ENCODE measurements at regions not wholly inside any gene's neighbourhood (a gene's known extent, or its start where the extent isn't known, plus 50 kb on each side); places are given as distances from the start of the nearest gene placed in this dataset.

DNA sequence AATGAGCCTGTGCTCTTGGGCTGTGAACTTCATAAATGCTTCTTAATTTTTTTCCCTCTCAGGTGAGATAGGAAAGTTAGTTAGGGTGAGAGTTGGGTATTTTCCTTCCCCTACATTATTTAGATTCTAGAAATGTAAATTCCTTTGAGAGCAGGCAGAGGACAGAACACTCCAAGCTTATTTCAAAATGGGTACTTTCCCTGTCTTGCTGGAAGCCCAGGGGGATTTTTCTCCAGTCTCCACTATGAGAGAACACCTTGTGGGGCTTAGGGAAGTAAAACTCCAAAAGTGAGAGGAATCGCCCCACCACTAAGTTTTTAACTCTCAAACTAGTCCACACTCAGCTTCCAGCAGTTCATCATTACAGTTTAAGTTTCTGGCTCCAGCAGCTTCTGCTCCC lies 253.2 kb upstream of the CTAGE1 start:
- TF ChIP-seq, protein P1, sequence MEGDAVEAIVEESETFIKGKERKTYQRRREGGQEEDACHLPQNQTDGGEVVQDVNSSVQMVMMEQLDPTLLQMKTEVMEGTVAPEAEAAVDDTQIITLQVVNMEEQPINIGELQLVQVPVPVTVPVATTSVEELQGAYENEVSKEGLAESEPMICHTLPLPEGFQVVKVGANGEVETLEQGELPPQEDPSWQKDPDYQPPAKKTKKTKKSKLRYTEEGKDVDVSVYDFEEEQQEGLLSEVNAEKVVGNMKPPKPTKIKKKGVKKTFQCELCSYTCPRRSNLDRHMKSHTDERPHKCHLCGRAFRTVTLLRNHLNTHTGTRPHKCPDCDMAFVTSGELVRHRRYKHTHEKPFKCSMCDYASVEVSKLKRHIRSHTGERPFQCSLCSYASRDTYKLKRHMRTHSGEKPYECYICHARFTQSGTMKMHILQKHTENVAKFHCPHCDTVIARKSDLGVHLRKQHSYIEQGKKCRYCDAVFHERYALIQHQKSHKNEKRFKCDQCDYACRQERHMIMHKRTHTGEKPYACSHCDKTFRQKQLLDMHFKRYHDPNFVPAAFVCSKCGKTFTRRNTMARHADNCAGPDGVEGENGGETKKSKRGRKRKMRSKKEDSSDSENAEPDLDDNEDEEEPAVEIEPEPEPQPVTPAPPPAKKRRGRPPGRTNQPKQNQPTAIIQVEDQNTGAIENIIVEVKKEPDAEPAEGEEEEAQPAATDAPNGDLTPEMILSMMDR (conservative IDR thresholded peaks at IDR 0.05): no peak
- H3K4me3 Mint-ChIP-seq: no peak overlapping the region
- H3K9me3 Mint-ChIP-seq: peaks cover 10% of the 10 kb centered on the region
- peaks cover 14% of the 10 kb centered on the region for H3K4me1 Mint-ChIP-seq (ENCODE audit: unreplicated experiment)
- peaks cover 12% of the 10 kb centered on the region for H3K27me3 Mint-ChIP-seq
- H3K36me3 Mint-ChIP-seq: no peaks in the 10 kb centered on the region
- H3K27ac Mint-ChIP-seq: no peak overlapping the region
- DNase-seq (ENCODE audit: extremely low spot score, unreplicated experiment): no peak

DNA sequence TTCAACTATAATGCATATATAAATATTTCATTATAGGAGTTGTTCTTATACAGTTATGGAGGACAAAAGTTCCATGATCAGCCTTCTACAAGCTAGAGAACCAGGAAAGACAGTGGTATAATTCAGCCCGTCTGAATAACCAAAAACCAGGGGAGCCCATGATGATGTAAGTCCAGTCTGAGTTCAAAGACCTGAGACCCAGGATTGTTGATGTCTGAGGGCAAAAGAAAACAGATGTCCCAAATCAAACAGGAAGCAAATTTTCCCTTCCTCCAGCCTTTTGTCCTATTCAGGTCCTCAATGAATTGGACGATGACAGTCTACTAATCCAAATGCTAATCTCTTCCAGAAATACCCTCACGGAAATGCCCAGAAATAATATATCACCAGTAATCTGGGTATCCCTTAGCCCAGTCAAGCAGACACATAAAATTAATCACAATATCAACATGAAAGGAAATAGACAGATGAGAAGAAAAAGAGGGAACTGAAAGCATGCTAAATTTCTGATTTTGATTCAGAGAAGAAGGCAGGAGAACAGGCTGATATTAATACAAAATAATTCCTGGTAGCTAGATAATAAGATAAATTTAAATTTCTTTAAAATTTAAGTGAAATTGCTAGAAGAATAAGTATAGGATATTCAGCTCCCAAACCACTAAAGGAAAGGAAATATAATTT lies 255.6 kb upstream of the CTAGE1 start:
- DNase-seq (ENCODE audit: extremely low spot score, unreplicated experiment): no peak
- no peak overlapping the region for H3K27ac Mint-ChIP-seq
- peaks cover 12% of the 10 kb centered on the region for H3K27me3 Mint-ChIP-seq
- H3K4me1 Mint-ChIP-seq (ENCODE audit: unreplicated experiment): peaks cover 4% of the 10 kb centered on the region
- no peaks in the 10 kb centered on the region for H3K36me3 Mint-ChIP-seq
- H3K4me3 Mint-ChIP-seq: no peak overlapping the region
- H3K9me3 Mint-ChIP-seq: peaks cover 10% of the 10 kb centered on the region
- TF ChIP-seq, protein P1 (conservative IDR thresholded peaks at IDR 0.05): no peak

DNA sequence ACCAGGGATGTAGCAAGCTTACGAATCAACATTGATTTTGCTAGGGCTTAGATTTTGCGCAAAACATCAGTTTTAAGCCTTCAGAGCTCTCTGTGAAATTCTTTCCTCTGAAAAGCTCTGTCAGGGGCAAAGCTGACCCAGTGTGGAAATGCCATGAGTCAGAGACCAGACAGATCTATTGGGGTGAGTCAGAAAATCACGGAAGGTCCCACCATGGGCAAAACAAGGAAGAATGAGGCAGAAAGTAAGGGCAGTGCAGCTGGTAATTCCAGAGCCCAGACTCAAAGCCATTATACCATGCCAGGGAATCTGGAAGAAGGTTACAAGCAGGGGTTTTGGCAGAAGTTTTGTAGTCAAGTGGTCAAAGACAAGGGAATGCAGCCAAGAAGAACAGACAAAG lies 256.6 kb upstream of the CTAGE1 start:
- H3K4me3 Mint-ChIP-seq: no peak overlapping the region
- TF ChIP-seq, protein P1 (conservative IDR thresholded peaks at IDR 0.05): no peak
- peaks cover 4% of the 10 kb centered on the region for H3K4me1 Mint-ChIP-seq (ENCODE audit: unreplicated experiment)
- H3K27ac Mint-ChIP-seq: no peak overlapping the region
- H3K27me3 Mint-ChIP-seq: peaks cover 12% of the 10 kb centered on the region
- no peaks in the 10 kb centered on the region for H3K36me3 Mint-ChIP-seq
- peaks cover 10% of the 10 kb centered on the region for H3K9me3 Mint-ChIP-seq
- DNase-seq (ENCODE audit: extremely low spot score, unreplicated experiment): no peak

DNA sequence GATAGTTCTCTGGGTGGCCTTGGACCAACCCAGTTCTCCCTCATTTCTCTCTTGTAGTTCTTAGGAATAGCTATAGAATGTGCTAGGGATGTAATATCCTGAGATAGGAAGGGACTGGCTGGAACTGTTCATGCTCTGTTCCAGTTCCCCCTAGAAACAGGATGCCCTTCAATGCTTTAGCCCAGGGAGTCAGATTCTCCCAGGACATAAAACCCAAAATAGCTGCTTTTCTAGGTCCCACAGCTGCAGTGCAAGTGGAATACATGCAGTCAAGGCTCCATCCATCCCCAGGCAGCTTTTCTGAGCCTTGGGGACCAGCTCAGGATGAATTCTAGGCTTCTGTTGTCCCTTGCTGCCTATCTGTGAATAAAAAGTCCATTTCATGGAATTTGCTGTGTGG lies 257.3 kb upstream of the CTAGE1 start:
- TF ChIP-seq, protein P1 (conservative IDR thresholded peaks at IDR 0.05): no peak
- H3K4me1 Mint-ChIP-seq (ENCODE audit: unreplicated experiment): peaks cover 4% of the 10 kb centered on the region
- no peak for DNase-seq (ENCODE audit: extremely low spot score, unreplicated experiment)
- peaks cover 10% of the 10 kb centered on the region for H3K9me3 Mint-ChIP-seq
- H3K27me3 Mint-ChIP-seq: peaks cover 12% of the 10 kb centered on the region
- H3K27ac Mint-ChIP-seq: no peak overlapping the region
- no peak overlapping the region for H3K4me3 Mint-ChIP-seq
- no peaks in the 10 kb centered on the region for H3K36me3 Mint-ChIP-seq

DNA sequence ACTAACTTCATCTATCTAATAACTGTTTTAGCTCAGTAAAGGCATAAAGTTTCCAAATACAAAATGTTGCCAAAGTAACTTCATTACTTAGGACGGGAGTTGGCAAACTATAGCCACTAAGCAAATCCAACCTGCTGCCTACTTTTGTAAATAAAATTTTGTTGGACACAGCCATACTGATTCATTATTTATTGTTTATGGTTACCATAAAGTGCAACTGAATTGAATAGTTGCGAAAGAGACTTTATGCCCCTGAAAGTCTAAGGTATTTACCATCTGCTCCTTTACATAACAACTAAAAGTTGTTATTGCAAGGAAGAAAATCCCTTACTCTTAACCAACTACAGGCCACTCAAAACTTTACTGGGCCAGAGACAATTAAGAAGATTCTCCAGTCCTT lies 256.7 kb upstream of the RBBP8 start:
- no peak overlapping the region for H3K27ac Mint-ChIP-seq
- peaks cover 10% of the 10 kb centered on the region for H3K9me3 Mint-ChIP-seq
- H3K4me3 Mint-ChIP-seq: no peak overlapping the region
- H3K36me3 Mint-ChIP-seq: no peaks in the 10 kb centered on the region
- H3K4me1 Mint-ChIP-seq (ENCODE audit: unreplicated experiment): peaks cover 7% of the 10 kb centered on the region
- TF ChIP-seq, protein P1 (conservative IDR thresholded peaks at IDR 0.05): no peak
- no peak for DNase-seq (ENCODE audit: extremely low spot score, unreplicated experiment)
- peaks cover 12% of the 10 kb centered on the region for H3K27me3 Mint-ChIP-seq

All from type B pancreatic cell (in vitro differentiated cells).